B cell (primary cell): ENCODE measurements at regions not wholly inside any gene's neighbourhood (a gene's known extent, or its start where the extent isn't known, plus 50 kb on each side); places are given as distances from the start of the nearest gene placed in this dataset.

ENCODE experiments used
- ATAC-seq: fragments of 200-7000 bp; cut with Tn5 transposase; one replicate; pipeline ENCODE4 v1.10.0; 2021; ENCODE audit warnings: low read depth, mild to moderate bottlenecking, moderate number of reproducible peaks, moderate library complexity
- CTCF ChIA-PET: fragments of 350-600 bp; sonication (Branson Sonifier 250); formaldehyde crosslinking; loops from one replicate; lab custom pipeline; 2021; ENCODE audit warnings: antibody characterized with exemption, inconsistent platforms; lab: Charles Lee
- POLR2A ChIA-PET: fragments of 350-600 bp; sonication (Branson Sonifier 250); formaldehyde crosslinking; loops from one replicate; lab custom pipeline; 2021; ENCODE audit warnings: antibody characterized with exemption; lab: Charles Lee
- DNase-seq: peaks from one replicate; pipeline ENCODE4 v3.0.0; 2013
- H2AFZ ChIP-seq: 2 replicates; pipeline ENCODE4 v1.6.1; 2012; ENCODE audit warnings: mild to moderate bottlenecking, low read depth, low read length; ENCODE audit not compliant: insufficient read depth, poor library complexity, severe bottlenecking
- H3K27ac ChIP-seq, 2 donors: 1 replicate in 1 of 2; 2 replicates in 1 of 2; pipeline ENCODE4 v1.5.1; 2012 to 2013; ENCODE audit warnings: low read length in 2 of 2, mild to moderate bottlenecking in 2 of 2, moderate library complexity in 1 of 2
- H3K27me3 ChIP-seq, 4 experiments: fragments of 200-600 bp in 1 of 4; sonication (generic) in 1 of 4; replicated peaks in 1 of 4; 1 replicate in 2 of 4; 2 replicates in 2 of 4; pipeline versions ENCODE4 v1.6.1 to v1.7.0; 2013 to 2016; ENCODE audit warnings: low read length in 3 of 4, mild to moderate bottlenecking in 2 of 4, mixed read lengths in 1 of 4, moderate library complexity in 1 of 4; ENCODE audit not compliant: insufficient read depth in 4 of 4, control insufficient read depth in 3 of 4; ENCODE audit errors: control extremely low read depth in 1 of 4
- H3K36me3 ChIP-seq, 2 experiments: replicated peaks in 1 of 2; 1 replicate in 1 of 2; 2 replicates in 1 of 2; pipeline versions ENCODE4 v1.6.1 to v1.7.1; 2013; ENCODE audit warnings: low read length in 1 of 2; ENCODE audit not compliant: insufficient read depth in 2 of 2, control insufficient read depth in 1 of 2; ENCODE audit errors: control extremely low read depth in 1 of 2, extremely low read depth in 1 of 2
- H3K4me1 ChIP-seq, 2 donors: fragments of 200-600 bp in 1 of 2; sonication (generic) in 1 of 2; 1 replicate in 1 of 2; 2 replicates in 1 of 2; pipeline versions ENCODE4 v1.5.1 to v1.6.1; 2013 to 2017; ENCODE audit warnings: low read length in 2 of 2; ENCODE audit not compliant: control insufficient read depth in 2 of 2, insufficient read depth in 2 of 2
- H3K4me2 ChIP-seq: replicated peaks from 2 replicates; pipeline ENCODE3; 2012; ENCODE audit warnings: mild to moderate bottlenecking, low read depth, low read length; ENCODE audit not compliant: poor library complexity, severe bottlenecking
- H3K4me3 ChIP-seq, 5 experiments: fragments of 200-600 bp in 1 of 5; sonication (generic) in 1 of 5; 1 replicate in 3 of 5; 2 replicates in 2 of 5; pipeline versions ENCODE4 v1.5.1 to v1.7.0; 2011 to 2016; ENCODE audit warnings: low read length in 4 of 5, mild to moderate bottlenecking in 4 of 5, low read depth in 2 of 5, control low read depth in 1 of 5, moderate library complexity in 1 of 5; ENCODE audit not compliant: insufficient read depth in 1 of 5; ENCODE audit errors: control extremely low read depth in 1 of 5, extremely low read depth in 1 of 5
- H3K79me2 ChIP-seq: fragments of 200-600 bp; sonication (generic); one replicate; pipeline ENCODE4 v1.6.0; 2016; ENCODE audit warnings: low read length; ENCODE audit not compliant: control insufficient read depth, insufficient read depth
- H3K9ac ChIP-seq: fragments of 200-600 bp; sonication (generic); 2 replicates; pipeline ENCODE4 v1.6.1; 2017; ENCODE audit warnings: mild to moderate bottlenecking, low read length, moderate library complexity
- H3K9me3 ChIP-seq, 3 donors: one replicate each; pipeline versions ENCODE4 v1.6.1 to v1.7.1; 2013; ENCODE audit warnings: low read length in 2 of 3; ENCODE audit not compliant: control insufficient read depth in 2 of 3, insufficient read depth in 1 of 3; ENCODE audit errors: control extremely low read depth in 1 of 3
- H4K20me1 ChIP-seq: 2 replicates; pipeline ENCODE4 v1.6.0; 2012; ENCODE audit warnings: mild to moderate bottlenecking, low read length; ENCODE audit not compliant: insufficient read depth, control insufficient read depth, poor library complexity, severe bottlenecking
- H3K27ac Mint-ChIP-seq: one replicate; pipeline ENCODE4 v1.8.0; 2021; ENCODE audit warnings: mixed read lengths
- H3K27me3 Mint-ChIP-seq: one replicate; pipeline ENCODE4 v1.8.0; 2021; ENCODE audit warnings: mixed read lengths
- H3K4me1 Mint-ChIP-seq: one replicate; pipeline ENCODE4 v1.8.0; 2021; ENCODE audit warnings: mixed read lengths
- H3K4me3 Mint-ChIP-seq: one replicate; pipeline ENCODE4 v1.8.0; 2021; ENCODE audit warnings: mixed read lengths
- H3K9me3 Mint-ChIP-seq: one replicate; pipeline ENCODE4 v1.8.0; 2022; ENCODE audit warnings: mixed read lengths; ENCODE audit not compliant: insufficient read depth
- EZH2 ChIP-seq: IDR thresholded peaks from 2 replicates; pipeline ENCODE4 v1.6.1; 2012; ENCODE audit warnings: borderline replicate concordance, low read depth, mild to moderate bottlenecking, moderate library complexity, low read length; ENCODE audit not compliant: insufficient read depth, poor library complexity, severe bottlenecking
- WGBS: methylation state at CpG from one replicate; pipeline ENCODE4 v1.1.5; 2013; ENCODE audit warnings: missing lambda C conversion rate; ENCODE audit not compliant: insufficient coverage; 5-methylcytosine and 5-hydroxymethylcytosine counted together
- intact Hi-C: fragments of 100-400 bp; cut with micrococcal nuclease; formaldehyde crosslinking; loops from one replicate; pipeline ENCODE4 v1.10.0; 2022
- TF ChIP-seq, protein P1 (sequence below): fragments of 200-600 bp; IDR thresholded peaks from one replicate; pipeline ENCODE4 v1.8.0; 2022; ENCODE audit warnings: antibody characterized with exemption, mild to moderate bottlenecking

DNA sequence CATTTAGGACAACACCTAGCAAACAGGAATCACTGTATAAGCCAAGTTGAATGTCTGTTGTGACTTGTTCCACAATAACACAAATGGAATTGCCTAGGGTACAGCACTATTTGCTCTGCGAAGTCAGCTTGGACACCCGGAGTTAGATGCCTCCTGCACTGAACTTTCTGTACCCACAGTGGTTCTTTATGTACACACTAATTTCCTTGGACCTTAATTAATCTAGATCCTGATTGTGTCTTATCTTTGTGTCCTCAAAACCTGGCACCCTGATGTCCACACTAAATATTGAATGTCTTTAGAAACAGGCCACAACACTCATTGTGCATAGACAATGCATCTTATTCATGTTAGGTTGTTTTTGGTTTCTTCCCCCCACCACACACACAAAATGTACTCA is 278.9 kb upstream of the NR2F2 start:
- DNase-seq (no peak), ATAC-seq (no peak)
- Histone ChIP-seq H4K20me1 (no peaks in the 10 kb centered on the region), H2AFZ (no peak overlapping the region), H3K79me2 (no peaks in the 10 kb centered on the region), H3K4me2 (no peak overlapping the region), H3K9me3 (peaks cover 0 to 2% (median 0%) of the 10 kb centered on the region in 3 donors), H3K27me3 (peaks cover 0 to 11% (median 3%) of the 10 kb centered on the region in 4 experiments), H3K36me3 (no peaks in the 10 kb centered on the region), H3K4me1 (peaks cover 0 to 3% of the 10 kb centered on the region in 2 donors), H3K27ac (no peak overlapping the region), H3K9ac (no peak overlapping the region), H3K4me3 (no peak overlapping the region)
- Mint-ChIP-seq H3K27me3 (peaks cover 9% of the 10 kb centered on the region), H3K27ac (no peak overlapping the region), H3K9me3 (peaks cover 2% of the 10 kb centered on the region), H3K4me3 (no peak overlapping the region), H3K4me1 (no peaks in the 10 kb centered on the region)
- intact Hi-C loops: no loop called here
- ChIA-PET POLR2A (no interaction called here), CTCF (no interaction called here)
- TF ChIP-seq EZH2: no peak
- TF ChIP-seq, protein P1, sequence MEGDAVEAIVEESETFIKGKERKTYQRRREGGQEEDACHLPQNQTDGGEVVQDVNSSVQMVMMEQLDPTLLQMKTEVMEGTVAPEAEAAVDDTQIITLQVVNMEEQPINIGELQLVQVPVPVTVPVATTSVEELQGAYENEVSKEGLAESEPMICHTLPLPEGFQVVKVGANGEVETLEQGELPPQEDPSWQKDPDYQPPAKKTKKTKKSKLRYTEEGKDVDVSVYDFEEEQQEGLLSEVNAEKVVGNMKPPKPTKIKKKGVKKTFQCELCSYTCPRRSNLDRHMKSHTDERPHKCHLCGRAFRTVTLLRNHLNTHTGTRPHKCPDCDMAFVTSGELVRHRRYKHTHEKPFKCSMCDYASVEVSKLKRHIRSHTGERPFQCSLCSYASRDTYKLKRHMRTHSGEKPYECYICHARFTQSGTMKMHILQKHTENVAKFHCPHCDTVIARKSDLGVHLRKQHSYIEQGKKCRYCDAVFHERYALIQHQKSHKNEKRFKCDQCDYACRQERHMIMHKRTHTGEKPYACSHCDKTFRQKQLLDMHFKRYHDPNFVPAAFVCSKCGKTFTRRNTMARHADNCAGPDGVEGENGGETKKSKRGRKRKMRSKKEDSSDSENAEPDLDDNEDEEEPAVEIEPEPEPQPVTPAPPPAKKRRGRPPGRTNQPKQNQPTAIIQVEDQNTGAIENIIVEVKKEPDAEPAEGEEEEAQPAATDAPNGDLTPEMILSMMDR: no peak
- 78% methylated on average over 2 of the region's 2 CpGs for WGBS

DNA sequence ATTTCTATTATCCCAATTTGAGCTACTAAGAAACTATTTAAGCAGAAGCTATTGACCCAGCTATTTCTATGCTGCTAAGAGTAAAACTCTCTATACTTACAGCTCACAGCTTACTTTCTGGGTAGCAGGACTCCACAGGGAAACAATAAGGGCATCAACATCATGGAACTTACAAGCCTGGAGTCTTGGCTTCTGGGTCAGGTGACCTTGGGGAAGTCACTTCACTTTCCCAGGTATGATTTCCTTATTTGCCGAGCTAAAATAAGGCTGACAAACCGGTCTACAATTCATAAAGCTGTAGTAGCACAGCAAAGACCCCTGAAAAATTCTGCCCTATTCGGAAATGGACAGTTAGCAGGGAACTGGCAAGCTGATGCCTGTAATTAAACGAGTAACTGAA is 278.3 kb upstream of the NR2F2 start:
- Histone ChIP-seq H3K9ac (no peak overlapping the region), H3K36me3 (no peaks in the 10 kb centered on the region), H3K79me2 (no peaks in the 10 kb centered on the region), H3K4me1 (peaks cover 0 to 3% of the 10 kb centered on the region in 2 donors), H3K9me3 (peaks cover 0 to 2% (median 0%) of the 10 kb centered on the region in 3 donors), H3K27ac (no peak overlapping the region), H3K4me3 (no peak overlapping the region), H3K4me2 (no peak overlapping the region), H4K20me1 (no peaks in the 10 kb centered on the region), H2AFZ (no peak overlapping the region), H3K27me3 (peaks cover 0 to 11% (median 3%) of the 10 kb centered on the region in 4 experiments)
- Mint-ChIP-seq H3K9me3 (peaks cover 2% of the 10 kb centered on the region), H3K27me3 (peaks cover 9% of the 10 kb centered on the region), H3K4me1 (no peaks in the 10 kb centered on the region), H3K27ac (no peak overlapping the region), H3K4me3 (no peak overlapping the region)
- ATAC-seq: no peak
- DNase-seq: no peak
- intact Hi-C loops: no loop called here
- CTCF ChIA-PET: no interaction called here
- no peak for TF ChIP-seq EZH2
- TF ChIP-seq, protein P1: no peak
- POLR2A ChIA-PET: no interaction called here
- 50% methylated on average over 4 of the region's 4 CpGs for WGBS
